Stimulated activated CD4-positive, alpha-beta T cell treated with anti-CD3 and anti-CD28 coated beads, Interleukin-15, amount 100 ng/mL, for 24 hours (primary cell): ENCODE measurements at regions not wholly inside any gene's neighbourhood (a gene's known extent, or its start where the extent isn't known, plus 50 kb on each side); places are given as distances from the start of the nearest gene placed in this dataset.

Experiments
- DNase-seq: peaks from one replicate; pipeline ENCODE4 v3.0.0-alpha.2; 2020

GRCh38 chr1:199297174-199297573, 658.3 kb downstream of the PTPRC start:
- DNase-seq, result no peak

GRCh38 chr1:199297887-199298286, 659.0 kb downstream of the PTPRC start:
- no peak for DNase-seq

GRCh38 chr1:199298825-199299224, 660.0 kb downstream of the PTPRC start:
- no peak for DNase-seq

GRCh38 chr1:199301472-199302217, 662.8 kb downstream of the PTPRC start:
- no peak for DNase-seq

GRCh38 chr1:199302554-199302953, 663.7 kb downstream of the PTPRC start:
- DNase-seq, result no peak

GRCh38 chr1:199303035-199303434, 664.2 kb downstream of the PTPRC start:
- peak; percentile 6 for DNase-seq

- no peak for DNase-seq
Measured at GRCh38 chr1:199305053-199305452, 666.2 kb downstream of the PTPRC start.

GRCh38 chr1:199307496-199308264, 668.8 kb downstream of the PTPRC start:
- no peak for DNase-seq

- no peak for DNase-seq
Measured at GRCh38 chr1:199308349-199308846, 669.6 kb downstream of the PTPRC start.

GRCh38 chr1:199310708-199311107, 671.9 kb downstream of the PTPRC start:
- DNase-seq, result no peak

- no peak for DNase-seq
Measured at GRCh38 chr1:199311478-199312262, 672.8 kb downstream of the PTPRC start.

GRCh38 chr1:199312626-199313025, 673.8 kb downstream of the PTPRC start:
- no peak for DNase-seq

GRCh38 chr1:199313444-199313843, 674.6 kb downstream of the PTPRC start:
- no peak for DNase-seq

GRCh38 chr1:199319341-199319740, 680.5 kb downstream of the PTPRC start:
- DNase-seq, result no peak

- no peak for DNase-seq
Measured at GRCh38 chr1:199322278-199322677, 683.4 kb downstream of the PTPRC start.

- DNase-seq, result no peak
Measured at GRCh38 chr1:199333180-199333579, 694.3 kb upstream of the NR5A2 start.

GRCh38 chr1:199335496-199335895, 692.0 kb upstream of the NR5A2 start:
- DNase-seq, result no peak

GRCh38 chr1:199336745-199337640, 690.5 kb upstream of the NR5A2 start:
- peak; percentile 3 for DNase-seq

GRCh38 chr1:199338760-199339159, 688.8 kb upstream of the NR5A2 start:
- DNase-seq, result no peak

GRCh38 chr1:199352351-199352750, 675.2 kb upstream of the NR5A2 start:
- DNase-seq, result no peak

- DNase-seq, result no peak
Measured at GRCh38 chr1:199353906-199354305, 673.6 kb upstream of the NR5A2 start.

GRCh38 chr1:199356561-199356960, 670.9 kb upstream of the NR5A2 start:
- no peak for DNase-seq
